NCI-H2227 (cell line): ENCODE measurements at regions not wholly inside any gene's neighbourhood (a gene's known extent, or its start where the extent isn't known, plus 50 kb on each side); places are given as distances from the start of the nearest gene placed in this dataset.
"Not testable (repeated sequence)": the region's sequence is repeated elsewhere in the genome, so short reads cannot be mapped to it uniquely, and the experiment has no call there.

Experiments used
- DNase-seq: peaks from one replicate; lab custom pipeline; 2025; ENCODE audit not compliant: unreplicated experiment; lab: John Stamatoyannopoulos, UW

DNA sequence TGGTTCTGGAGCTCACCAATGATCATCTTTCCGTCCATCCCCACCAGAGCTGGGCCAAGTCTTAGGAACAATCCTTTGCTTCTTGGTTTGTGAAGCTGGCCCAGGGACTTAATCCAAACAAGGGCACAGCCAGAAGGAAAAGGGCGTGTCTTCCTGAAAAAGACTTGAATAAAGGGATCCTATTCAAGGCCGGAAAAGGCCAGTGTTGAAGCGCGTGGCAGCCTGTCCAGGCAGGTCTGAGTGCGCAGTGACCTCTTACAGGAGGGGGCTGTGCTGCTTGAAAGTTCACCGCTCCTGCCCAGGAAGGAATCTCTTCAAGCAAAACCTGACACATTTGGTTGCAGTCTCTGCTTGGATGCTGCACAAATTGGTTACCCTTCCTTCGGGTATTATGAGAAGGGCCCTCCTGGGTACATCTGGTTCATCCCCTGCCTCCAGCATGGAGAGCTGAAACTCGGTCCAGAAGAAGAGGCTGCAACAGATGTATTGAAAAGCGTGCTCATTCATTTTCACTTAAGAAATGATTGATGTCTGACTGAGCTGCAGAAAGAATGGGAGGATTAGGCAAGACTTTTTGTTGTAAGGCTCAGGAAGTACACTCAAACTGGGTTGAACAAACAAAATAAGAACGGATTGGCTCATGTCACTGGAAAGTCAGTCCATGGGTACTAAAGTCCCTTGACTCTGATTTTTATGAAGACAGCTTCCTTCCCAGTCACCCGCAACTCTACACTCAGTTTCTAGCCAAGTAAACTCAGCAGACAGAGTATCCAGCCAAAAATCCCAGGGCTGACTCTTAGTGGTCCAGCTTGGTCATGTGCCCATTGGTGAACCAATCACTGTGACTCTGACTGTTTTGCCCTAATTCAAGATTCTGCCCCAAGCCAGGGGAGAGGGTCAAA lies 136.3 kb downstream of the TFAP2C start:
- no peak for DNase-seq

DNA sequence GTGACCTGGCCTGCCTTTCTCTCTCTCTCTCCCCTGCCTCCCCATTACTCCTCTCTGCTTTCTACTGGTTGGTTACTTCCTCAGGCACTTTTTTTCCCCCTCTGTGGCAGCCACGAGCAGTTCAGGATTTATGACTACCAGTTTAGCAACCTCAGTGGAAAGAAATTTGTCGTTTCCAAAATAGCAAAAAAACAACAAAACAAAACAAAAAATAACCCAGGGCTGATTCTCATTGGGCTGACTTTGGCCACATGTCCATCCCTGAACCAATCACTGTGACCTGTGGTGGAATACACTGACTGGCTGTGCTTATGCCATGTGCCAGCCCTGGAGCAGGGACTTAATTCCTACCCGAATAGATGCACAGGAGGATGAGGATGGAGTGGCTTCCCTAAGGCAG lies 137.4 kb downstream of the TFAP2C start:
- no peak for DNase-seq

DNA sequence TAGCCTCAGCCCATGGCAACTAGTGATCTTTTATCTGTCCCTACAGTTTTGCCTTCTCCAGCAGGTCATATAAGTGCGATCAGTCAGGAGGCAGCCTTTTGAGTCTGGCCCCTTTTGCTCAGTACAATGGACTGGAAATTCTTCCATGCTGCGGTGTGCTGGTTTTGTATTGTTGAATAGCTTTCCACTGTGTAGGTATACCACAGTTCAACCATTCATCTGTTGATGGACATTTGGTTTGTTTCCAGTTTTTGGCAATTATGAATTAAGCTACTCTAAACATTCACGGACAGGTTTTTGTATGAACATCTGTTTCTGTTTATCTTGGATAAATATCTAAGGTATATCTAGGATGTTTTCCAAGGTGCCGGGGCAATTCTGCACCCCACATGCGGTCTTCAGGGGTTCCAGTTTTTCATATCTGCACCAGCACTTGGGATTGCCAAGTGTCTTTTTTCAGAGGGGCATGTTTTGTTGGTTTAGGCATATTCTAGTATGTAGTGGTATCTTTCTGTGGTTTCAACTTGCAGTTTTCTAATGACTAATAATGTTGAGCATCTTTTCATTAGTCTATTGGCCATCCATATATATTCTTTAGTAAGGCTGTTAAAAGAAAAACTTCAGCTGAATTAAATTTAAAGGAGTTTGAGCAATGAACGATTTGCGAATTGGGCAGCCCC lies 141.0 kb downstream of the TFAP2C start:
- DNase-seq = no peak

DNA sequence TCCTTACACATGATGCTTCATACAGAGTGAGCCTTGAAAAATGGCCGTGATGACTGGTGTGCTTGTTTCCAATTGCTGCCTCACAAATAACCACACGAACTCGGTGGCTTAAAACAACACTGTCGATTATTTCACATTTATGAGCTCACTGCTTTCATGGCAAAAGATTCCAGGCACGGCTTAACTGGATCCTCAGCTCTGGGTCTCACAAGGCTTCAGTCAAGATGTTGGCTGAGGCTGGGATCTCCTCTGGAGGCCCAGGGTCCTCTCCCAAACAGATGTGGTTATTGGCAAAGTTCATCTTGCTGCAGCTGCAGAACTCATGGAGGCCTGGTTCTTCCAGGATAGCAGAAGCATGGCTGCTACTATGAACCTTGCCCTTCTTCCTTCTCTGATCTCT lies 144.6 kb downstream of the TFAP2C start:
- no peak for DNase-seq

DNA sequence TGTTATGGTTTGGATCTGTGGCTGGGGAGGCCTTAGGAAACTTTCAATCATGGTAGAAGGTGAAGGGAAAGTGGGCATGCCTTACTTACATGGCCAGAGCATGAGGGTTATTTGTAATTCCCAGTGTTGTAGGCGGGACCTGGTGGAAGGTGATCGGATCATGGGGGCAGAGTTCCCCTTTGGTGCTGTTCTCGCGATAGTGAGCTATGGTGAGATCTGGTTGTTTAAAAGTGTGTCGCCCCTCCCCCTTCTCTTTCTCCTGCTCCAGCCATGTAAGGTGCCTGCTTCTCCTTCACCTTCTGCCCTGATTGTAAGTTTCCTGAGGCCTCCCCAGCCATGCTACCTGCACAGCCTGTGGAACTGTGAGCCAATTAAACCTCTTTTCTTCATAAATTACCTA lies 145.8 kb downstream of the TFAP2C start:
- no peak for DNase-seq

DNA sequence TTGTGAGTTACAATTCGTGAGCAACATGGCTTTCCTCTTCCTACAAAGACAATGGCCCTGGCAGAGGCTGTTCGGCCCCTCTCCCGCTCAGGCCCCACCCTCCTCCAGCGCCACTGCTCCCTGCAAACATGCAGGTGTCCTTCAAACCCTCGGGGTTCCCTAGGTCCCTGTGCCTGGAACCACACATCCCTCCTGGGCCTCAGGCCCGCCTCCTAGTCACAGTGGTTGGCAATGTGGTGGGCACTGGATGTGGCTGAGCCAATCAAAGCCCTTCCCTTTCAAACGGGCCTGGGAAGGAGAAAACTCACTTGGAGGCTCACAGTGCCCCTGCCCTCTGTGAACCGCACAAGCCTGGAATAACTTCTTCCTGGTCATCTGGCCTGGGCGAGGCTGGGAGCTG lies 147.2 kb downstream of the TFAP2C start:
- DNase-seq = no peak

DNA sequence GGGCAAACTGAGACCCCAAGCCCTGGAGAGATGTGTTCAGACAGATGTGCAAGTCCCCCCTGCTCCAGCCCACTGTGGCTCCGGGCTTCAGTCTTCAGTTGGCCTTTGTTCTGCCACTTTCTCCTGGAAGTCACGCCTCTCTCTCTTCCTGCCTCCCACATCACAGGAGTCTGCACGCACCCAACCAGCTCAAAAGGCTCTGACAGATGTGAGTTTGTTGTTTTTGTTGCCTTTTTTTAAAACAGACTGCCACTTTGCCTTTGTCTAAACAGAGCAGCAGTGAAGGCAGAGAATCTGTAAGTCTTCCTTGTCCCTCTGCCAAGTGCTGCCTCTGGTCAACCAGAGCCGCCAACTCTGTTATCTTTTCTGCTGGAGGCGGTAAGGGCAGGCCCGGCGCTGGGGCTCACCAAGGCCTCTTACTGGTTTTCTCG lies 149.7 kb downstream of the TFAP2C start:
- DNase-seq = no peak

DNA sequence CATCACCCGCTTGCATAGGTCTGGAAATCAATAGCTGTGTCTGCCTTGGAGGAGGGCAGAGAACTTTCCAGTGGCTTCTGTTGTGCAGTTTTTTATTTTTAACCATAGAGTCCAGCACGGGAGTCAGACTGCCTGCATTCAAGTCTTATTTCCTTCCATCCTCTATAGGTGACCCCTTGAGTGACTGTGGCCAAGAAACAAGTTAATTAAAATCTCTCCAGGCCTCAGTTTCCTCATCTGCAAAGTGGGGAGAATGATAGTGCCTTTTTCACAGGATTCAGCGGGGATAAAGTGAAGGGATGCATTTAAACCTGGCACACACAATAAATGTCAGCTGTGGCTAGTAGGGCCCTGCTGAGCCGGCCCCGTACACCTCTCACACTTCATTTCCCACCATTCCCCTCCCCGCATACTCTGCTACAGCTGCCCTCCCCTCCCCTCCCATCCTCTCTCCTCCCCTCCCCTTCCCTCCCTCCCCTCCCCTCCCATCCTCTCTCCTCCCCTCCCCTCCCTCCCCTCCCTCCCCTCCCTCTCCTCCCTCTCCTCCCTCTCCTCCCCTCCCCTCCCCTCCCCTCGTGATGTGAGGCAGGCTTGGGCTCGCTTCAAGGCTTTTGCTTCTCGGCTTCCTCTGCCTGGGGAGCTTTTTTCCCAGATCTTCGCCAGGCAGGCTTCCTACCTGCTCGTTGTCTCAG lies 150.5 kb downstream of the TFAP2C start:
- no peak for DNase-seq

DNA sequence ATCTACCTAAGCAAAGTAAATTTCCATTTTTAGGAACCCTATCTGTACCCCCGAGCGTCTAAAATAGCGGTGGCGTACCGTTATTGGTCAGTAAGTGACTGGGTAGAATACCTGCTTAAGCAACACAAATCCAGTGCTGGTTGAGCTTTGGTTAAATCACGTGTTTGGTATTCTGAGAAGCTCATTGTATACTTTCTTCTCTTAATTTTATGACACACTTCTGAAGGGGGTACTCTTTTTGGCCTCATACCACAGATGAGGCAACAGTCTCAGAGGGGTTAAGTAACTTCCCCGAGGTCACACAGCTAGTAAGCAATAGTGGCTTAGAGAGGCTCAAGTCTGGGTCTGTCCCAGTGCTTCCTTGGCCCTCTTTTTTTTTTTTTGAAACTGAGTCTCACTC lies 151.2 kb downstream of the TFAP2C start:
- no peak for DNase-seq

DNA sequence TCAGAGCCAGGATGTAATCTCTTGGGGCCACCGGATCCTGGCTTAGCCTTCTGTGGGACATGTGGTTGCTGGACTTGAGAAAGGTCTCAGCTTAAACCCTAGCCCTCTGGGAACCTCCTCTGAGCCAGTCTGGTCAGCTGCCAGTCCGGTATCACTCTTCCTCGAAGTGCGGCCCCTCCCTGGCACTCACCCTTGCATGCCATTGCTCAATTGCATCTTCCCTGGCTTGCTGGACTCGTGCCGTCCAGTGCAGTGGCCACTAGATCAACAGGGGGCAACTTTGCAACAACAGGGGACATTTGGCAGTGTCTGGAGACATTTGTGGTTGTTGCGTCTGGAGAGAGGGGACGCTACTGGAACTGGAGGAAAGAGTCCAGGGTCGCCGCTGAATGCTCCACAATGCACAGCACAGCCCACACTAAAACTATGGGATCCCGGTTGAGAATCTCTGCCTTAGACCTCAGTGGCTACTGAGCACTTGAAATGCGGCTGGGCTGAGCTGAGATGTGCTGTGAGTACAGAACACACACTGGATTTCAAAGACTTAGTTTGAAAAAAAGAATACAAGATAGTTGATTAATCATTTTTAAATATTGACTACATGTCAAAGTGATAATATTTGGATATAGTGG lies 152.1 kb downstream of the TFAP2C start:
- no peak for DNase-seq

DNA sequence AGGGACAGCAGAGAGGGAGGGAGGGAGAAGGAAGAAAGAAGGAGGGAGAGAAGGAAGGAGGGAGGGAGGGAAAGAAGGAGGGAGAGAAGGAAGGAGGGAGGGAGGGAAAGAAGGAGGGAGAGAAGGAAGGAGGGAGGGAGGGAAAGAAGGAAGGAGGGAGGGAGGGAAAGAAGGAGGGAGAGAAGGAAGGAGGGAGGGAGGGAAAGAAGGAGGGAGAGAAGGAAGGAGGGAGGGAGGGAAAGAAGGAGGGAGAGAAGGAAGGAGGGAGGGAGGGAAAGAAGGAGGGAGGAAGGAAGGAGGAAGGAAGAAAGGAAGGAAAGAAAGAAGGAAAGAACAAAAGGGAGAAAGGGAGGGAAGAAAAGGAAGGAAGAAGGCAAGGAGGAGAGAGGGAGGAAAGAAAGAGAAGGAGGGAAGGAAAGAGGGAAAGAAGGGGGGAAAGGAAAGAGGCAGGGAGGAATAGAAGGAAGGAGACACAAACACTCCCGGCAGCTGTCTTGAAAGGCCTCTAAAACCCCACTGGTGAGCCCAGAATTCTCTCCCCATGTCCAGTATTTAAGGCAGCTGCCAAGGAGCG lies 153.0 kb downstream of the TFAP2C start:
- not testable (repeated sequence) for DNase-seq

DNA sequence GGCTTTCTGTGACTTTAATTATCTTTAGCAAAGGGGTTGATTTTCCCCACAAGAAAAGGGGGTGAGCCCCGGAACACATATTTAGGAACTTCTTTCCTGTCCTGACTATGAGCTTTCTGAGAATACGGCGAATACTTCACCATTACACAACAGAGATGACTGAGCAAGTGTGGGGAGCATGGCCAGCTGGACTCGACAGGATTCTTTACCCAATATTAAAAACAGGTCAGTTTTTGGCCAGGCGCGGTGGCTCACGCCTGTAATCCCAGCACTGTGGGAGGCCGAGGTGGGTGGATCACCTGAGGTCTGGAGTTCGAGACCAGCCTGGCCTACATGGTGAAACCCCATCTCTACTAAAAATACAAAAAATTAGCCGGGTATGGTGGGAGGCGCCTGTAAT lies 153.7 kb downstream of the TFAP2C start:
- DNase-seq = not testable (repeated sequence)

DNA sequence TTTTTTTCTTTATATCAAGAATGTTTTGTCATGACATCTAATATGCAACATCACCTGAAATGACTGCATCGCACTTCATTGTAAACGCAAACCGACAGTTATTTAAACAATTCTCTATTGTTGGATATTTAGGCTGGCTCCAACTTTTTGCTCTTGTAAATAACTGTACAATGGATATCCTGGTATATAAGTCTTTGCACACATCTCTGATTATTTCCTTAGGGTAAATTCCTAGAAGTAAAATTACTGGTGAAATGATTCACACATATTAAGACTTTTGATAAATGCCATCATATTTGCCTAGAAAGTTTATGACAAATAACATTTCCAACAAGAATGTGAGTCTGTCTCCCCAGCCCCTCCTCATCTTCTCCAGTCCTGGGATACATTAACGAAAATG lies 154.7 kb downstream of the TFAP2C start:
- DNase-seq = no peak

DNA sequence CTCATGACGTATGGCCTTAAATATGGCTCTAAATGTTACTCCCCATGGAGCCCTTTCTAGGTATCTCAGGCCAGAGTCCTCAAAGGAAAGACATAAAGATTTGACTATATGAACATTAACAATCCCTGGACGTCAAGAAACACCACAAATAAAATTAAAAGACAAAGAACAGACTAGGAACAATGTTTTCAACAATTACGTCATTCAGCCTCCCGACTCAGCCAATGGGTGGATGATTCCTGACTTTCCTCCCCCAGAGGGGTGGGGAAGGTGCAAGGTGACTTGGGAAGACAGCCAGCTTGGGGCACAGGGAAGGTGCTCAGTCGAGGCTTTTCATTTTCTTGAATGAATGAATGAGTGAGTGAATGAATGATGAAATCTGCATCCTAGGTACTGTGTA lies 157.4 kb downstream of the TFAP2C start:
- DNase-seq = no peak

DNA sequence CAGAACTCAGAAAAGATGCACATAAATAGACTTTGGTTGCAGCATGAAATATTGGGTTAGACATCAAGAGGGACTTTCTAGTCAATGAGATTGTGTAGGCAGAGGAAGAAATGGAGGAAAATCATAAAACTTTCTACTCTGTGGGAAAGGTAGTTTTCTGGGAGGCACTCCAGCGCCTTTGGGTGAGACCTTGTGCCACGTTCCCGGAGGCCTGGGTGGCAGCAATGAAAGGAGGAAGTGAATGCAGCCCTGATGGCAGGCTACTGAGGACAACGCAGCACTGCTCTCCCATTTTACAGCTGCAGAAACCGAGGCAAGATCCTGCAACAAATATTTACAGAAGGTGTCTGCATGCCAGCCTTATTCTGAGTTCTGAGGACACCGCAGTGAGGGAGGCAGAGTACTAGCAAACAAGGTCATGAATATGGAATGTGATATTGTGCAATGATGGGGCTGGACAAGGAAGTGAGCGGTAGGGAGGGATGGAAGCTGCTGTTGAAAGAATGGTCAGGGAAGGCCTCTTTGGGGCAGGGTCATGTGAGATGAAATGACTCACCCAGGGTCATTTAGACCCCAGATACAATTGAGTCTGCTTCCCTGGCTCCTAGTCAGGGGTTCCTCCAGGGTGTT lies 159.1 kb downstream of the TFAP2C start:
- DNase-seq = no peak

DNA sequence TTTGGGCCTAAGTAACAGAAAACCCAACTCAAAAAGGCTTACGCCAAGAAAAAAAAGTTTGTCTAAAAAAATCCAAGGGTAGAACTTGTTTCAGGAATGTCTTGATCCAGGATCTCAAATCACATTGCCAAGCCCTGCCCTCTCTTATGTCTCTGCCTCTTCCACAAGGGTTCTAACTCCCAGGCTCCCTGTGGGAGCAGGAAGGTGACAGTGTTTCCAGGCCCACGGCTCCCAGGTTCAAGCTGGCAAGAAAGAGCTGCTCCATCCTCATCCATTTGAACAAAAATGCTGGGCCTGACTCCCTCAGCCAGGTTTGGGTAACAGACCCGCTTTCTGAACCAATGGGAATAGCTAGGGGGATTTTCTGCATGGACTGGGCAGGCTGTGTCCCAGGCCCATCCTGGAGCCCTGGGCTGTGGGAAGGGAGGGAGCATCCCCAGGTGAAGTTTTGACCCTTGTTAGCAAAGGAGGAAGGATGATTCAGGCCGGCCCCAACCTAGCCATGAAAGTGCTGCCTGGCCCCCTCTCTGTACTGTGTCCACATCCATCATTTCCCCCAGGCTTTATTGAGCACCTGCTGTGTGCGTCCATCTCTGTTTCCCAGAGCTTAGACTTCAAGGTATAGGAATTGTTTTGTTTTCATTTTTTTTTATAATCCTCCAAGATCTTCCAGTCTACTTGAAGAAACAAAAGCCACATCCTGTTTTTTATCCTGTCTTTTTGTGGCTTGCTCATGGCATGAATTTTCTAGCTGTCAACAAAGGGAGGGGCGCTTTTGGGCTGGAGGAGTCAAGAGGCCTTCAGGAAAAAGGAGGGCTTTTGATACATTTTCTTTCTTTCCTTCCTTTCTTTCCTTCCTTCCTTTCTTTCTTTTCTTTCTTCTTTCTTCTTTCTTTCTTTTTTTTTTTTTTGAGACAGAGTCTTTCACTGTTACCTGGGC lies 159.8 kb downstream of the TFAP2C start:
- no peak for DNase-seq

DNA sequence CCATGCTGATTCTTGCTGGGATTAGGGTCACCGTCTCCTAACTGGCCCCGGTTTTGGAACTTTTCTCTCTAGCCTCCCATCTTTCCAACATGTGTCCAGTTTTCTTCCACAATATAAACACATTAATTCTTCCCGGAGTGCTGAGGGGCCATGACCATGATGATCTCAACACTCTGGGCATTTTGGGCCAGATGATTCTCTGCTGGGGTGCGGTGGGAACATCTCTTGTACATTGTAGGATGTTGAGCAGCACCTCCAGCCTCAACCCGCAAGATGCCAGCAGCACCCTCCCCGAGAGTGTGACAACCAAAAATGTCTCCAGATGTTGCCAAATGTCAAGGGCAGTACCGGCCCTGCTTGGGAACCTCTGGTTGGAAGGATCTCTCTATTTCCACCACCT lies 164.8 kb downstream of the TFAP2C start:
- no peak for DNase-seq

DNA sequence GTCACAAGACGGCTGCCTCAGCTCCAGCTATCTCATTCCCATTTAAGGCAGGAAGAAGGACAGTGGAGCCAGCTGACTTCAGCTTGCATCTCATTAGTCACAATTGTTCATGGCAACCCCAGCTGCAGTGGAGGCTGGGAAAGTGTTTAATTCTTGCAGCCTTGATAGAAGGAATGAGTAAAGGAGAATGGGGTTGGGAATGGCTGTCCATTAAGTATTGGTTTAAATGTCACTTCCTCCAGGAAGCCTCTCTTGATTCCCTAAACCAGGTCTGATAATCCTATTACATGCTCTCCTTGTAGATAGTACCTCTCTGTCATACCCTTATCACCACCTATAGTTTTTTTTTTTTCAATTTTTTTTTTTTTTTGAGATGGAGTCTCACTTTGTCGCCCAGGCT lies 166.4 kb downstream of the TFAP2C start:
- no peak for DNase-seq

DNA sequence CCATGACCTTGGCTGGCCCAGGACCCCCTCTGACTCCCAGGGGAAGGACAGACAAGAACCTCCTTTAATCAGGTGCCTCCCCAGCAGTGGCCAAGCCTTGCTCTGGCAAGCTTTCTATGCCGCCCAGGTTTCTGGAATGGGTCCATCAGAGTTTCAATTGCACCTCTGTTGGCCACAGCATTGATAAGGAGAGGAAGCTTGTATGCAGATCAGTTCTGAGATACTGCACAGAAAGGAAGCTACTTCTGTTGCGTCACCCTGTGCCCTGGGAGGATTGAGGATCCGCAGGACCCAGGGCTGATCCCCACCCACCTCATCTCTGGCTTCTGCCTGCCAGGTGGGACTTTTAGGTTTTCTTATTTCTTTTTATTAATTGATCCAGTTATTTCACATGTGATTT lies 167.2 kb downstream of the TFAP2C start:
- DNase-seq = no peak

DNA sequence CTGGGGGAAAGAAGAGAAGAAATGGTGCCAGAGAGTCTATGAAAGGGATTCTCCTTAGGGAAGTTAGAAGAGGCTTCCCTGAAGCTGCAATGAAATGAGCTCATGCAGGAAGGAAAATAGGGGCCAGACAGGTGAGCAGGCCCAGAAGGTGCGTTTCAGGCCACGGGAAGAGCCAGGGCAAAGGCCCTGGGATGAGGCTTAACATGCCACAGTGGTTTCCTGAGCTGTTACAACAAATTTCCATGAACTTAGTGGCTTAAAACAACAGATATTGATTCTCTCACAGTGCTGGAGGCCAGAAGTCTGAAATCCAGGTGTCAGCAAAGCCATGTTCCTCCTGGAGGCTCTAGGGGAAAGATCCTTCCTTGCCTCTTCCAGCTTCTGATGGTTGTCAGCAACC lies 167.9 kb downstream of the TFAP2C start:
- DNase-seq = no peak
